ENCODE measurements at regions not wholly inside any gene's neighbourhood (a gene's known extent, or its start where the extent isn't known, plus 50 kb on each side); places are given as distances from the start of the nearest gene placed in this dataset.

- no peak for DNase-seq (ENCODE audit: low read depth)
These were observed 495.5 kb downstream of the FOXO1 start for GRCh38 chr13:40170982-40171381.

GRCh38 chr13:40171566-40171965 lies 494.9 kb downstream of the FOXO1 start:
- DNase-seq (ENCODE audit: low read depth) = no peak

GRCh38 chr13:40172149-40172591 lies 494.3 kb downstream of the FOXO1 start:
- no peak for DNase-seq (ENCODE audit: low read depth)

GRCh38 chr13:40172878-40173277 lies 493.6 kb downstream of the FOXO1 start:
- no peak for DNase-seq (ENCODE audit: low read depth)

- DNase-seq (ENCODE audit: low read depth) = no peak
These were observed 490.8 kb downstream of the FOXO1 start for GRCh38 chr13:40175639-40176038.

GRCh38 chr13:40176242-40176641 lies 490.2 kb downstream of the FOXO1 start:
- DNase-seq (ENCODE audit: low read depth) = no peak

GRCh38 chr13:40178130-40178529 lies 488.3 kb downstream of the FOXO1 start:
- DNase-seq (ENCODE audit: low read depth) = no peak

- no peak for DNase-seq (ENCODE audit: low read depth)
These were observed 486.8 kb downstream of the FOXO1 start for GRCh38 chr13:40179445-40180281.

- DNase-seq (ENCODE audit: low read depth) = no peak
These were observed 485.7 kb downstream of the FOXO1 start for GRCh38 chr13:40180776-40181175.

- peak; percentile 70 for DNase-seq (ENCODE audit: low read depth)
These were observed 485.1 kb downstream of the FOXO1 start for GRCh38 chr13:40181203-40181845.

- DNase-seq (ENCODE audit: low read depth) = no peak
These were observed 483.9 kb downstream of the FOXO1 start for GRCh38 chr13:40182591-40182990.

GRCh38 chr13:40185414-40185813 lies 481.0 kb downstream of the FOXO1 start:
- DNase-seq (ENCODE audit: low read depth) = no peak

- no peak for DNase-seq (ENCODE audit: low read depth)
These were observed 480.4 kb downstream of the FOXO1 start for GRCh38 chr13:40186041-40186440.

GRCh38 chr13:40186626-40187323 lies 479.7 kb downstream of the FOXO1 start:
- DNase-seq (ENCODE audit: low read depth) = no peak

GRCh38 chr13:40187324-40187795 lies 479.1 kb downstream of the FOXO1 start:
- no peak for DNase-seq (ENCODE audit: low read depth)

- no peak for DNase-seq (ENCODE audit: low read depth)
These were observed 478.4 kb downstream of the FOXO1 start for GRCh38 chr13:40187841-40188591.

- no peak for DNase-seq (ENCODE audit: low read depth)
These were observed 477.0 kb downstream of the FOXO1 start for GRCh38 chr13:40189426-40189825.

- no peak for DNase-seq (ENCODE audit: low read depth)
These were observed 476.4 kb downstream of the FOXO1 start for GRCh38 chr13:40189898-40190630.

GRCh38 chr13:40190641-40191100 lies 475.8 kb downstream of the FOXO1 start:
- DNase-seq (ENCODE audit: low read depth) = peak; percentile 75

- no peak for DNase-seq (ENCODE audit: low read depth)
These were observed 475.1 kb downstream of the FOXO1 start for GRCh38 chr13:40191186-40191980.

All from fibroblast of the conjunctiva (primary cell).